Ectodermal cell (in vitro differentiated cells): ENCODE measurements at regions not wholly inside any gene's neighbourhood (a gene's known extent, or its start where the extent isn't known, plus 50 kb on each side); places are given as distances from the start of the nearest gene placed in this dataset.
"Not testable (repeated sequence)": the region's sequence is repeated elsewhere in the genome, so short reads cannot be mapped to it uniquely, and the experiment has no call there.

ENCODE experiments used
- H3K27ac ChIP-seq: 2 replicates; pipeline ENCODE4 v1.7.0; 2013; ENCODE audit warnings: mild to moderate bottlenecking, low read depth, low read length; ENCODE audit not compliant: insufficient read depth, poor library complexity, severe bottlenecking
- H3K27me3 ChIP-seq: 2 replicates; pipeline ENCODE4 v1.7.0; 2013; ENCODE audit warnings: mild to moderate bottlenecking, low read length; ENCODE audit not compliant: insufficient read depth, control insufficient read depth, poor library complexity, severe bottlenecking
- H3K36me3 ChIP-seq: one replicate; pipeline ENCODE4 v1.7.0; 2013; ENCODE audit warnings: low read length; ENCODE audit not compliant: control insufficient read depth, insufficient read depth
- H3K4me1 ChIP-seq: one replicate; pipeline ENCODE4 v1.7.0; 2013; ENCODE audit warnings: low read length; ENCODE audit not compliant: control insufficient read depth, insufficient read depth
- H3K4me3 ChIP-seq: 2 replicates; pipeline ENCODE4 v1.7.0; 2013; ENCODE audit warnings: low read depth, low read length, control low read depth; ENCODE audit not compliant: insufficient read depth
- H3K9me3 ChIP-seq: 2 replicates; pipeline ENCODE4 v1.7.0; 2013; ENCODE audit warnings: mild to moderate bottlenecking, low read length, moderate library complexity; ENCODE audit not compliant: control insufficient read depth
- WGBS, 2 experiments: methylation state at CpG; one replicate each; pipeline ENCODE4 v1.1.7; 2013; ENCODE audit warnings: missing lambda C conversion rate in 2 of 2; 5-methylcytosine and 5-hydroxymethylcytosine counted together

- H3K4me1 ChIP-seq = no peaks in the 10 kb centered on the region
- no peak overlapping the region for H3K4me3 ChIP-seq
- H3K9me3 ChIP-seq = peaks cover 3% of the 10 kb centered on the region
- WGBS, 2 experiments = 85 to 92% methylated on average over 2 of the region's 2 CpGs
- no peaks in the 10 kb centered on the region for H3K36me3 ChIP-seq
- H3K27ac ChIP-seq = no peak overlapping the region
- H3K27me3 ChIP-seq = no peaks in the 10 kb centered on the region
Observed at GRCh38 chr4:38470735-38471262, 193.2 kb upstream of the KLF3 start.

DNA sequence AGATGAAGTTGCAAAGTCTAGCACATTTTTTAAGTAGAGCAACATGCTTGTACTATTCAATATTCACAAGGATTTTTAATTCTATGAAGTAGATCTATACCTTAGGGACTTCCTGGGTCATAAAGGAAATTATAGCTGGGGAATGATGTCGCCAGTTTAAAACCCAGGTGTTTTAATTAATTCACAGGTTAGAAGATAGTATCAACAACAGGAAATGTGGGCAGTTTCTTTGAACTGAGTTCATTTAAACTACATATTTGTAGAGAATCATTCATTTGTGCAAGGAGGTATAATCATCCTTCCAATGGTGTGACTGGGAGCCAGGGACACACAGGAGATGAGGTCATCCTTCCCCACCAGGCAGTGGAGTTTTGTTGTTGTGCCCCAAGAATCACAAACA lies 181.3 kb upstream of the KLF3 start:
- Histone ChIP-seq H3K9me3 (no peaks in the 10 kb centered on the region), H3K27ac (no peak overlapping the region), H3K4me1 (no peaks in the 10 kb centered on the region), H3K4me3 (no peak overlapping the region), H3K27me3 (no peaks in the 10 kb centered on the region), H3K36me3 (no peaks in the 10 kb centered on the region)
- WGBS, 2 experiments = 90 to 100% methylated on average over 1 of the region's 1 CpG

DNA sequence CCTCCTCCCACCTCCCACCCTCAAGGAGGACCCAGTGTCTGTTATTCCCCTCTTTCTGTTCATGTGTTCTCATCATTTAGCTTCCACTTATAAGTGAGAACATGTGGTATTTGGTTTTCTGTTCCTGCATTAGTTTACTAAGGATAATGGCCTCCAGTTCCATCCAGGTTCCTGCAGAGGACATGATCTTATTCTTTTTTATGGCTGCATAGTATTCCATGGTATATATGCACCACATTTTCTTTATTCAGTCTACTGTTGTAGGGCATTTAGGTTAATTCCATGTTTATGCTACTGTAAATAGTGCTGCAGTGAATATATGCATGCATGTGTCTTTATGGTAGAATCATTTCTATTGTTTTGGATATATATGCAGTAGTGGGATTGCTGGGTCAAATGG lies 180.4 kb upstream of the KLF3 start:
- not testable (repeated sequence) for H3K27ac ChIP-seq, H3K27me3 ChIP-seq, H3K4me1 ChIP-seq, H3K36me3 ChIP-seq, H3K4me3 ChIP-seq, H3K9me3 ChIP-seq

DNA sequence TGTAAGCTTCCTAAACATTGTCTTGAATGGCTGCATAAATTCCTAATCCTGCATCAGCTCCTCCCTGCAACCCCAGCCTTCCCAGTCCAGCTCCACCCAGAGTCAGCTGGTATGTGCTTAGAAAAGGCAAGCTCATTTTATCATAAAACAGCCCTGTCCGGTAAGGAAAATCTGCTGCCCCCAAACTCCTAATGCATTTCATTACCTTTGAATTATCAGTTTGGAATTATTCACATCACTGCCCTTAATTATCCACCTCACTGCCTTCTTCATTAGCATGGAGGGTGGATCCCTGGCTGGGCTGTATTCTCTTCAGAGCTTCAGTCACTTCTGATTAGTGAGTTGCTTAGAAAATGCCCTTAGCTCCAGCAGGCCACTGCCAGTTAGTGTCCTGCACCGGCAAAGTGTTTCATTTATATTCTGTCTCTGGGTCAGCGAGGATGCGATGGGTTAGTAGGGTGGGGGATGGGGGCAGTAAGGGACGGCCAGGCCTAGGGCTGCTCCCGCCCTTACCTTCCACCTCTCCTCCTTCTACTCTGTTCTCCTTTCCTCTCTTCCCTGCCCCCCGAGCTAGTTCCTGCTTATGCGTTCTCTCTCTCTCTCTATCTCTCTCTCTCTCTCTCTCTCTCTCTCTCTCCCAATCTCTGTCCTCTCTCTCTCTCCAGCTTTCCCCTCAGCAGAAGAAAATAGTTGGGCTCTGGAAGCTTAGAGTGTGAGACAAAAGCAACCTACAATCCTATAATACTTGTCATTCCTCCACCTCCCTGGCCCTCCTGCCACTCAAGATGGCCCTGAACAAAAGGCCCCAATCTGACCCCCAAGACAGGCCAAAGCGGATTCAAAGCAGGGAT lies 174.8 kb upstream of the KLF3 start:
- Histone ChIP-seq H3K36me3 (no peaks in the 10 kb centered on the region), H3K27ac (peak overlapping the region; percentile 98), H3K4me1 (peaks cover 29% of the 10 kb centered on the region), H3K27me3 (no peaks in the 10 kb centered on the region), H3K9me3 (no peaks in the 10 kb centered on the region), H3K4me3 (peak overlapping the region; percentile 2)
- WGBS, 2 experiments = 3 to 6% methylated on average over 7 to 8 of the region's 9 CpGs

- Histone ChIP-seq H3K4me1 (peaks cover 29% of the 10 kb centered on the region), H3K36me3 (no peaks in the 10 kb centered on the region), H3K27me3 (no peaks in the 10 kb centered on the region), H3K4me3 (no peak overlapping the region), H3K9me3 (no peaks in the 10 kb centered on the region), H3K27ac (peak overlapping the region; percentile 98)
- WGBS, 2 experiments = 43 to 45% methylated on average over 7 of the region's 7 CpGs
Observed at GRCh38 chr4:38489924-38490639, 173.9 kb upstream of the KLF3 start.

DNA sequence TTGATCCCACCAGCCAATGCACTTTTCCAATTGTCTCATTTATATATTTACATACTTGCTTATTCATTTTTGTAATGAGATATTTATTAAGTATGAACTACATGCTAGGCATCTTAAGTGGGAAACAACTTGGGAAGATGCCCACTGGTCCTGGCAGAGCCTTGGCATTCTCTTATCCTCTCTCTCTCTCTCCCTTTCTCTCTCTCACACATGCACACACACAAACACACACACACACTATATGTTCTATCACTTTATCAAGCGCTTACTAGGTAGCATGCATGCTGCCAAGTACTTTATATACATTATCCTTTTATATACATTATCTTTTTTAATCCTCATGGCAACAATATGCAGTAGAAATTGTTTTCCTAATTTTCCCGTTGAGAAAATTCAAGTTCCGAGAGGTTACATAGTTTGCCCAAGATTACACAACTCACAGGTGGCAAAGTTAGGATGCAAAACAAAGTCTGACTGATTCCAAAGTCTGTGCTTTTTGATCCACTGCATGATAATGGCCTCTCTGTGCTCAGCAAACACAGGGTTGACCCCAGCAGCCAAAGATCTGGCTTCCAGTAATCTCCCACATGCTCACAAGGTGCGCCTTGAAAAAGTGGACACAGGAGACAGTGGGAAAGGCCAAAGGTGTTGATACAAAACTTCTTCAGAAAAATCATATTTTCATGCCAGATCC lies 173.1 kb upstream of the KLF3 start:
- H3K9me3 ChIP-seq = no peaks in the 10 kb centered on the region
- H3K4me3 ChIP-seq = no peak overlapping the region
- H3K36me3 ChIP-seq = no peaks in the 10 kb centered on the region

DNA sequence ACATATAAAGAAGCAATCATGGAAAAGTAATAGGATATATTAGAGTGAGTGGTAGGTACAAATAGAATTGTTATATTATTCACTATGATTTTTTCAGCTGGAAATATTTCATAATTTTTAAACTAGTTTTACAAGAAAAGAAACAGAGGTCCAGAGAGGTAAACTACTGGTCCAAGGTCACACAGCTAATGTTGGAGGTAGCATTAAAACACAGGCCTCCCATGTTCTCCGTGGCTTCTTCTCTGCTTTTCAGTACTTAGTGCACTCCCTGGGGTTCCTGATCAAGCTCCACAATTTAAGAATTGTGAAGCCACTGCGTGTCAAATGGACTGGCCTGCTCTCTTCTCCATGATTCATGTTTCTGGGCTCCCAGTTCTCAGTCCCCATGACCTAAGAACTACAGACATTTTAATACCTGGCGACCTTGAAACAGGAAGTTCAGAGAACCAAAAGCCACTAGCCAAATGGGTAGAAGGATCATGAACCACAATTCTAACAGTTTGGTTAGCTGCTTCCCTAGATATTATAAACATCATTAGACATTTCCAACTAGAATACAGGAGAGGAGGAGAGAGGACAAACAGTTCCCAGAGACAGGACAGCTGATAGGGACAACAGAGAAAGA lies 172.0 kb upstream of the KLF3 start:
- 80 to 88% methylated on average over 3 of the region's 3 CpGs for WGBS, 2 experiments
- Histone ChIP-seq H3K27me3 (no peaks in the 10 kb centered on the region), H3K4me1 (peaks cover 45% of the 10 kb centered on the region), H3K9me3 (no peaks in the 10 kb centered on the region), H3K36me3 (no peaks in the 10 kb centered on the region), H3K27ac (no peak overlapping the region), H3K4me3 (no peak overlapping the region)

More for the DNA sequence above, 173.1 kb upstream of the KLF3 start:
- Histone ChIP-seq H3K4me1 (peaks cover 37% of the 10 kb centered on the region), H3K27me3 (no peaks in the 10 kb centered on the region), H3K27ac (no peak overlapping the region)
- 92 to 97% methylated on average over 4 of the region's 4 CpGs for WGBS, 2 experiments

GRCh38 chr4:38493066-38493465 lies 170.9 kb upstream of the KLF3 start:
- Histone ChIP-seq H3K4me3 (no peak overlapping the region), H3K4me1 (peaks cover 52% of the 10 kb centered on the region), H3K9me3 (no peaks in the 10 kb centered on the region), H3K27ac (no peak overlapping the region), H3K36me3 (no peaks in the 10 kb centered on the region), H3K27me3 (no peaks in the 10 kb centered on the region)

- H3K4me3 ChIP-seq = no peak overlapping the region
- no peaks in the 10 kb centered on the region for H3K27me3 ChIP-seq
- no peaks in the 10 kb centered on the region for H3K9me3 ChIP-seq
- peak overlapping the region; percentile 54 for H3K27ac ChIP-seq
- peaks cover 34% of the 10 kb centered on the region for H3K4me1 ChIP-seq
- no peaks in the 10 kb centered on the region for H3K36me3 ChIP-seq
- WGBS, 2 experiments = 5 to 20% methylated on average over 2 of the region's 3 CpGs
Observed at GRCh38 chr4:38495446-38495845, 168.6 kb upstream of the KLF3 start.
